Prostate gland (tissue), 2 donors: ENCODE measurements at regions not wholly inside any gene's neighbourhood (a gene's known extent, or its start where the extent isn't known, plus 50 kb on each side); places are given as distances from the start of the nearest gene placed in this dataset.

Experiments
- DNase-seq: peaks from one replicate; pipeline ENCODE4 v3.0.0-alpha.2; 2019; ENCODE audit warnings: low spot score
- H3K27ac ChIP-seq, 2 donors: fragments of 200-600 bp; sonication (generic); 2 replicates each; pipeline ENCODE4 v1.5.1; 2017 to 2019
- H3K27me3 ChIP-seq: fragments of 200-600 bp; sonication (generic); replicated peaks from 2 replicates; pipeline ENCODE4 v1.5.1; 2019; ENCODE audit not compliant: insufficient read depth
- H3K36me3 ChIP-seq, 2 donors: fragments of 200-600 bp; sonication (generic); 1 replicate in 1 of 2; 2 replicates in 1 of 2; pipeline versions ENCODE4 v1.5.1 to v1.8.1; 2017 to 2019
- H3K4me1 ChIP-seq: fragments of 200-600 bp; sonication (generic); replicated peaks from 2 replicates; pipeline ENCODE4 v1.5.1; 2019
- H3K4me3 ChIP-seq, 2 donors: fragments of 200-600 bp; sonication (generic); 2 replicates each; pipeline ENCODE4 v1.5.1; 2017 to 2019
- H3K9me3 ChIP-seq: fragments of 200-600 bp; sonication (generic); 2 replicates; pipeline ENCODE4 v1.5.1; 2017
- POLR2A ChIP-seq: fragments of 450-650 bp; IDR thresholded peaks from one replicate; pipeline ENCODE4 v1.6.1; 2016; ENCODE audit warnings: antibody characterized with exemption, mild to moderate bottlenecking
- POLR2AphosphoS5 ChIP-seq: sonication (generic); formaldehyde crosslinking; IDR thresholded peaks from one replicate; pipeline ENCODE4 v1.6.1; 2017; ENCODE audit warnings: antibody characterized with exemption
- WGBS: methylation state at CpG from one replicate; pipeline ENCODE4 v1.1.5; 2018; 5-methylcytosine and 5-hydroxymethylcytosine counted together
- intact Hi-C: fragments of 100-400 bp; cut with DNase I; formaldehyde crosslinking; loops from one replicate; pipeline ENCODE4 v1.14.2; 2022
- TF ChIP-seq, protein P1 (sequence below), 4 experiments: fragments of 200-600 bp in 2 of 4; fragments of 450-650 bp in 2 of 4; sonication (generic) in 2 of 4; IDR thresholded peaks; 1 replicate in 3 of 4; 2 replicates in 1 of 4; pipeline ENCODE4 v1.5.1; 2016 to 2019; ENCODE audit warnings: antibody characterized with exemption in 4 of 4, mild to moderate bottlenecking in 2 of 4, moderate library complexity in 2 of 4

DNA sequence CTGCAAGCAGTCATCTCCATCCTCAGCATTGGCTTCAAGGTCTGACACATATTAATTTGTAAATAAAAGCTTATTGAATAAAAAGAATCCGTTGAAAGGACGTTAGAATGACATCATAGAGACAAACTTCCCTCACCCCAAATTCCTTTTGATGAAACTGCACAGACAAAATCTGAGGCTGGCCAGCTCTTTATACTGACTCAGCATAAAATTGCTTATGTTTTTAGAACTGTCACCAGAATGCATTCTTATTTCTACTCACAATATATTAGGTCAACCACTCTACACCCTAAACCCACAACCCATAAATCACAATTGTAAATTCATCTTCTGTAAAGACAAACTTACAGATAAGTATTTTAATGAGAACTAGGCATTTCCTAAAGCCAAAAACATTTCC is 359.2 kb upstream of the TEX13C start:
- H3K27me3 ChIP-seq: no peaks in the 10 kb centered on the region
- no peak overlapping the region for H3K4me3 ChIP-seq
- H3K9me3 ChIP-seq: no peaks in the 10 kb centered on the region
- no peak for TF ChIP-seq POLR2A
- TF ChIP-seq, protein P1, sequence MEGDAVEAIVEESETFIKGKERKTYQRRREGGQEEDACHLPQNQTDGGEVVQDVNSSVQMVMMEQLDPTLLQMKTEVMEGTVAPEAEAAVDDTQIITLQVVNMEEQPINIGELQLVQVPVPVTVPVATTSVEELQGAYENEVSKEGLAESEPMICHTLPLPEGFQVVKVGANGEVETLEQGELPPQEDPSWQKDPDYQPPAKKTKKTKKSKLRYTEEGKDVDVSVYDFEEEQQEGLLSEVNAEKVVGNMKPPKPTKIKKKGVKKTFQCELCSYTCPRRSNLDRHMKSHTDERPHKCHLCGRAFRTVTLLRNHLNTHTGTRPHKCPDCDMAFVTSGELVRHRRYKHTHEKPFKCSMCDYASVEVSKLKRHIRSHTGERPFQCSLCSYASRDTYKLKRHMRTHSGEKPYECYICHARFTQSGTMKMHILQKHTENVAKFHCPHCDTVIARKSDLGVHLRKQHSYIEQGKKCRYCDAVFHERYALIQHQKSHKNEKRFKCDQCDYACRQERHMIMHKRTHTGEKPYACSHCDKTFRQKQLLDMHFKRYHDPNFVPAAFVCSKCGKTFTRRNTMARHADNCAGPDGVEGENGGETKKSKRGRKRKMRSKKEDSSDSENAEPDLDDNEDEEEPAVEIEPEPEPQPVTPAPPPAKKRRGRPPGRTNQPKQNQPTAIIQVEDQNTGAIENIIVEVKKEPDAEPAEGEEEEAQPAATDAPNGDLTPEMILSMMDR (IDR thresholded peaks at IDR 0.05): no peak
- no peak for TF ChIP-seq POLR2AphosphoS5
- no peaks in the 10 kb centered on the region for H3K36me3 ChIP-seq
- H3K4me1 ChIP-seq: no peaks in the 10 kb centered on the region
- no peak for DNase-seq
- intact Hi-C loops: no loop called here
- 54% methylated on average over 2 of the region's 2 CpGs for WGBS
- no peak overlapping the region for H3K27ac ChIP-seq

DNA sequence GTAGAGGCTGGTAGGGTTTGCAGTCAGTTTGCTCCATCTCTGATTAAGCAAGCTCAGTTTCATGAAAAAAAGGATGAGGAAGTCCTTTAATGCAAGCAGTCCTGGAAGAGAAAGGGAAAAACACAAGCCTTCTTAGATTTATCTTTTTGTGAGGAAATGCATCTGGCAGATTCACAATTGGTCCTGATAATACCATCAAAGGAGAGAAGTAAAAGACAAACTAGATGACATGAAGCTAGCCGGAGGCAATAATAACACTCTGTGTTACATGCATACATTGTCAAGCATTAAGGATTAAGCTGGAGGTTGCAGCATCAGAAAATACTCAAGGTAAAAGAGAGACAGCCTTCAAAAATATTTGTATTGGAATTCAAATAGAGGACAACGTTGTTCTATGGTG is 356.0 kb upstream of the TEX13C start, which contains the start of gene TENM1:
Gene TENM1, minus strand, starts transcription at position 101 of the 400 bp plus-strand sequence.
- H3K4me3 ChIP-seq: no peak within 1 kb of the TSS
- H3K36me3 ChIP-seq: no peaks in the 10 kb centered on the region
- 29% methylated on average over 2 of the region's 2 CpGs for WGBS
- H3K4me1 ChIP-seq: no peaks in the 10 kb centered on the region
- no peaks in the 10 kb centered on the region for H3K9me3 ChIP-seq
- no peak for TF ChIP-seq POLR2AphosphoS5
- TF ChIP-seq POLR2A: no peak
- TF ChIP-seq, protein P1 (IDR thresholded peaks at IDR 0.05): no peak
- no peak for DNase-seq
- intact Hi-C loops: no loop called here
- no peak within 1 kb of the TSS for H3K27ac ChIP-seq
- H3K27me3 ChIP-seq: no peaks in the 10 kb centered on the region

DNA sequence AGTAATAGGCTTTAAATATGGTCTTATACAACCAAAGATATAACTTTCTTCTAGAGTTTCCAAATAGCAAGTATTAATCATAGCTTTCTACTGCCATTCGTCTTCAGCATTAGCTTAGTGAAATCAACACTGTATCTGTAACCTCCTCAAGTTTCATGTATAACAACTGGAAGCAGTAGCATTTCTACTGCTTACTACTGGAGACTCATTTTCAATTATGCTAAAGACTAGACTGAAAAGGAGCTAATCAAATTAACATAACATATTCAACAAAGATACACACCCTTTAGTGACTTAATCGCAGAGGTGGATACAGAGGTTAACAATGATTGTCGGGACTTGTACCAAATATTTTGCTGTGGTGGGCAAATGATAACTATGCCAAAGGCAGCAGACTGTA is 344.2 kb upstream of the TEX13C start:
- H3K9me3 ChIP-seq: no peaks in the 10 kb centered on the region
- H3K36me3 ChIP-seq: no peaks in the 10 kb centered on the region
- 85% methylated on average over 3 of the region's 3 CpGs for WGBS
- no peaks in the 10 kb centered on the region for H3K4me1 ChIP-seq
- intact Hi-C loops: no loop called here
- H3K27ac ChIP-seq: no peak overlapping the region
- H3K27me3 ChIP-seq: no peaks in the 10 kb centered on the region
- no peak for TF ChIP-seq POLR2AphosphoS5
- TF ChIP-seq POLR2A: no peak
- TF ChIP-seq, protein P1 (IDR thresholded peaks at IDR 0.05): no peak
- no peak for DNase-seq
- no peak overlapping the region for H3K4me3 ChIP-seq

DNA sequence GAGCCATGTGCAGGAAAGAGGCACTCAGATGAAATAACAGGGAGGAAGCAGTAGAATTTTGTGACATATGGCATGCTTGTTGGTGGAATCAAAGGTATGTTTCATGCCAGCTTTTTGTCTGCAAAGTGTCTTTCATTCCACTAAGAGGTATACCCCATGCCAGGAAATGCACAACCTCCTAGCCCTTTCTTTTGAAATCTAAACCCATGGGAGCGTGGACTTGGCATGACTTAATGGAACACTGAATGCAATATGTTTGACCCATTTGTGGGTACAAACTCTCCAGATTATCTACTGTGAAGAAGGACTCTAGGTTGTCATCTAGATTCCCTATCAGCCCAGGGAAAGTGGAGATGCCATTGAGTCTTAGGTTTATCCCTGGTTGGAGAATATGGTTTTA is 338.3 kb upstream of the TEX13C start:
- DNase-seq: no peak
- intact Hi-C loops: no loop called here
- no peak for TF ChIP-seq POLR2A
- Histone ChIP-seq H3K4me1 (no peaks in the 10 kb centered on the region), H3K36me3 (no peaks in the 10 kb centered on the region), H3K4me3 (no peak overlapping the region), H3K9me3 (no peaks in the 10 kb centered on the region), H3K27ac (no peak overlapping the region), H3K27me3 (no peaks in the 10 kb centered on the region)
- WGBS: 83% methylated on average over 1 of the region's 1 CpG

DNA sequence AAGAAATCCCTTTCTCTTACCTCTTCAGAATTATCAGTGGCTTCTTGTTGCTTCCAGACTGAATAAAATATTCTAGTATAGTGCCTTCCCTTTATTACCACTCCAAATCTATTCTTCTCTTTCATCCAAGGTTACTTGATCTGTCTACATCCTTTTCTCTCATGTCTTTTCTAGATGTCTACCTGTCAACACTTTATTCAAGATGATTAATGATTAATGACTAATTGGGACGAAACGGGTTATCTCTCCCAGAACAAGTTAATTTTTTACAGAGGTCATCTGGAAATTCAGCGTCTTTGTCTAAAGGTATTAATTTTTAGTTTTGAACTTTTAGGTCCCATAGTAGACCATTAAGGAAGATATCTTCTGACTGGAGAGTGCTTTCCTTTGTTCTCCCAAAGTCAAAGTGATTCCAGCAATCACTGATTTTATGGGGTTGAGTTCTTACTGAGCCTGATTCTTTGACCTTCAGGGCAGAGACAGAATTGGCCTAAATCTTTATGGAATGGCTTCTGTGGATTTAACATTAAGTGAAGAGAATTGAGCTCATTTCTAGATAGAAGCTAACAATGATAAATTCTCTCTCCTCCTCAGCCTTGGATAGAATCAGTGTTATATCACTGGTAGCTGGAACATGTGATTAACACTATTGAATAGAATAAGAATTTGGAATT is 335.4 kb upstream of the TEX13C start:
- Histone ChIP-seq H3K27me3 (no peaks in the 10 kb centered on the region), H3K9me3 (no peaks in the 10 kb centered on the region), H3K27ac (no peak overlapping the region), H3K36me3 (no peaks in the 10 kb centered on the region), H3K4me3 (no peak overlapping the region), H3K4me1 (no peaks in the 10 kb centered on the region)
- WGBS: 55% methylated on average over 3 of the region's 3 CpGs
- no peak for DNase-seq
- intact Hi-C loops: no loop called here
- TF ChIP-seq POLR2AphosphoS5 (no peak), POLR2A (no peak)
- TF ChIP-seq, protein P1 (IDR thresholded peaks at IDR 0.05): no peak
